ENCODE measurements at regions not wholly inside any gene's neighbourhood (a gene's known extent, or its start where the extent isn't known, plus 50 kb on each side); places are given as distances from the start of the nearest gene placed in this dataset.

- TF ChIP-seq CTCF (IDR thresholded peaks at IDR 0.05) (no peak), POLR2A (IDR thresholded peaks at IDR 0.05) (no peak)
Measured at GRCh38 chr2:238775591-238775990, 72.3 kb upstream of the TWIST2 start.

Data from uterus (tissue), 2 donors.